Ectodermal cell (in vitro differentiated cells): ENCODE measurements at regions not wholly inside any gene's neighbourhood (a gene's known extent, or its start where the extent isn't known, plus 50 kb on each side); places are given as distances from the start of the nearest gene placed in this dataset.

Experiments used
- H3K27ac ChIP-seq: 2 replicates; pipeline ENCODE4 v1.7.0; 2013; ENCODE audit warnings: mild to moderate bottlenecking, low read depth, low read length; ENCODE audit not compliant: insufficient read depth, poor library complexity, severe bottlenecking
- H3K27me3 ChIP-seq: 2 replicates; pipeline ENCODE4 v1.7.0; 2013; ENCODE audit warnings: mild to moderate bottlenecking, low read length; ENCODE audit not compliant: insufficient read depth, control insufficient read depth, poor library complexity, severe bottlenecking
- H3K36me3 ChIP-seq: one replicate; pipeline ENCODE4 v1.7.0; 2013; ENCODE audit warnings: low read length; ENCODE audit not compliant: control insufficient read depth, insufficient read depth
- H3K4me1 ChIP-seq: one replicate; pipeline ENCODE4 v1.7.0; 2013; ENCODE audit warnings: low read length; ENCODE audit not compliant: control insufficient read depth, insufficient read depth
- H3K4me3 ChIP-seq: 2 replicates; pipeline ENCODE4 v1.7.0; 2013; ENCODE audit warnings: low read depth, low read length, control low read depth; ENCODE audit not compliant: insufficient read depth
- H3K9me3 ChIP-seq: 2 replicates; pipeline ENCODE4 v1.7.0; 2013; ENCODE audit warnings: mild to moderate bottlenecking, low read length, moderate library complexity; ENCODE audit not compliant: control insufficient read depth
- WGBS, 2 experiments: methylation state at CpG; one replicate each; pipeline ENCODE4 v1.1.7; 2013; ENCODE audit warnings: missing lambda C conversion rate in 2 of 2; 5-methylcytosine and 5-hydroxymethylcytosine counted together

DNA sequence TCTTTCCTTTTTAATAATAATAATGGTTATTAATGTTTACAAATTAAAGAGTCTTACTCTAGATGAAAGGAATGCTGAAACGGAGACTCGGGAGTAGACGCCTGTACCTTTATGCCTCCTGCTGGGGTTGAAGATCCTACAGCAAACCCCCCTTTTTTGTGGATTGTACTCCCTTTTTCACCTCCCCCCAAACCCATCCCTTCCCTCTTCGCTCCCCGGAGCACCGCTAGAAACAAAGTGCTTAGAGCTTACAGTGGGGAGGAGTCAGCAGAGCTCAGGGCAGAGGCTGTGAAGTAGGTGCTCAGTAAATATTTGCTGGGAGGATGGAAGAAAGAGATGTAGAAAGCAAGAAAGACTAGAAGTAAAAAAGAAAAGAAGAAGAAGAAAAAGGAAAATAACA is 169.7 kb downstream of the NXPE2 start:
- Histone ChIP-seq H3K4me3 (no peak overlapping the region), H3K9me3 (no peaks in the 10 kb centered on the region), H3K27ac (no peak overlapping the region), H3K4me1 (peaks cover 8% of the 10 kb centered on the region), H3K27me3 (no peaks in the 10 kb centered on the region), H3K36me3 (no peaks in the 10 kb centered on the region)
- WGBS, 2 experiments: 31 to 33% methylated on average over 5 to 6 of the region's 6 CpGs

DNA sequence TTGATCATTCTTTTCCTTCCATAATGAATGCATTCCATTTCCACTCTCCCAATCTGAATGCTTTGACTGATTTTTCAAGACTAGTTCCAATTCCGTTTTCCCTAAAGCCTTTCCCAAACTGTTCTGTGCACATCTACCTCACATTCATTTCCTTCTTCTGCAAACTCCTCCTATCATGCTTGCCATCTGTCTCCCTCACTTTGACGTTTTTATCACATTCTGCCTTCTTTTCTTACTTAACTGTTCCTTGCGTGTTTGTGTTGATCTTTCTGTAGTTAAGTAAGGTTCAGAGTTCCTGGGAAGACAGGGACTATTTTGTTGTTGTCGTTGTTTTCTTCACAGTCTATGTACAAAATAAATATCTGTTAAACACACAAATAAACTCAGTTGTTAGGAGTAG is 179.0 kb downstream of the NXPE2 start:
- Histone ChIP-seq H3K27me3 (no peaks in the 10 kb centered on the region), H3K4me3 (no peak overlapping the region), H3K4me1 (no peaks in the 10 kb centered on the region), H3K9me3 (no peaks in the 10 kb centered on the region), H3K36me3 (no peaks in the 10 kb centered on the region), H3K27ac (no peak overlapping the region)
- 88 to 99% methylated on average over 2 to 3 of the region's 4 CpGs for WGBS, 2 experiments

DNA sequence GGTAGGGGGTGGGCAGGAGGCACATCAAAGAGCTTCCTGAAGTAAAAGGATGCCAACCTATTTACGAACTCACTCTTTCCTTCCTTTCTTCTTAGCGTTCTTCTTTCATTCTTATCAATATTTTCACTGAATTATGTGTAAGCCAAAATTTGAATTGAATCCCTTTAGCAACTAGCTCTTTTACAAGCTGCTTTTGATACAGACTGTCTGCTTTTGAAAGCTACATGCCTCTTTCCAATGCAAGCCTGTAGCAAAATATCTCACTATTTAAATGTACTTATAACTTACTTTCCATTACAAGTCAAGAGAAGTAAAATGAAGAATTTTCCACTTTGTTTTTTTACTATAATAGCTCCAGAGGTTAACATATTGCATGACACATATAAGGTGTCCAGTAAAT is 186.6 kb downstream of the NXPE2 start:
- Histone ChIP-seq H3K27me3 (no peaks in the 10 kb centered on the region), H3K36me3 (no peaks in the 10 kb centered on the region), H3K4me3 (no peak overlapping the region), H3K9me3 (no peaks in the 10 kb centered on the region), H3K27ac (no peak overlapping the region), H3K4me1 (no peaks in the 10 kb centered on the region)
- 92 to 100% methylated on average over 1 to 2 of the region's 2 CpGs for WGBS, 2 experiments

DNA sequence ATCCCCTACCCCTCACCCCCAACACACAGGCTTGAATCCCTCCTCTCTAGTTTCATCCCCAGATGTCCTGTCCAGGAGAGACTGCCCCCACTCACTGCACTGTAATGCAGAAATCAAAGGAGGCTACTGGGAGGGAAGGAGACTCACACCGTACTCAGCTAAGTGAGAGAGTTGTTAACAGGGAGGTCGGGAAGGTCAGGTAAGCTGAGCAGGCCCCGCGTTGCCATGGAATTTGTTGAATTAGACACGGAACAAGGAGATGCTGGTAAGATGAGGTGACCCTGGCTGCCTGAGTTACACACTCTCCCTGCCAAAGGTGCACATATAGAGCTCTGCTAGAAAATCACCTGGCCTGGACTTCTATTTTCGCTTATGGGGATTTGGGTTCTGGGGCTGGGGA is 197.9 kb downstream of the NXPE2 start:
- no peak overlapping the region for H3K4me3 ChIP-seq
- no peak overlapping the region for H3K27ac ChIP-seq
- peaks cover 7% of the 10 kb centered on the region for H3K4me1 ChIP-seq
- H3K27me3 ChIP-seq: no peaks in the 10 kb centered on the region
- H3K36me3 ChIP-seq: no peaks in the 10 kb centered on the region
- no peaks in the 10 kb centered on the region for H3K9me3 ChIP-seq
- 81 to 84% methylated on average over 6 of the region's 6 CpGs for WGBS, 2 experiments

DNA sequence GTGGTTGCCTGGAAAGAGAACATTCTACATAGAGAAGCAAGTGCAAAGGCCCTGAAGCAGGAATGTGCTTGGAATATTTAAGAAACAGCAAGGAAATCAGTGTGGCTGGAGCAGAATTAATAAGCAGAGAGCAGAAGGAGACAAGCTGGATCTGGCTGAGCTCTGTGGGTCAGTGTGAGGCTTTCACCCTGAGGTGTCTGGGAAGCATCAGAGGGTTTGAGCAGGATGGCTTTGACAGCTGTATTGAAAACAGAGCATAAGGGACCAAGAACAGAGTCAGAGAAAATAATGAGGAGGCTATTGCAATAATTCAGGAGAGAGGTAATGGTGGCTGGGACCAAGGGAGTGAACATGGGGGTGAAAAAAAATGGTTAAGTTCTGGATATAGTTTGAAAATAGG is 199.6 kb downstream of the NXPE2 start:
- no peak overlapping the region for H3K4me3 ChIP-seq
- H3K36me3 ChIP-seq: no peaks in the 10 kb centered on the region
- H3K27ac ChIP-seq: no peak overlapping the region
- H3K27me3 ChIP-seq: peaks cover 5% of the 10 kb centered on the region
- no peaks in the 10 kb centered on the region for H3K9me3 ChIP-seq
- peaks cover 7% of the 10 kb centered on the region for H3K4me1 ChIP-seq

DNA sequence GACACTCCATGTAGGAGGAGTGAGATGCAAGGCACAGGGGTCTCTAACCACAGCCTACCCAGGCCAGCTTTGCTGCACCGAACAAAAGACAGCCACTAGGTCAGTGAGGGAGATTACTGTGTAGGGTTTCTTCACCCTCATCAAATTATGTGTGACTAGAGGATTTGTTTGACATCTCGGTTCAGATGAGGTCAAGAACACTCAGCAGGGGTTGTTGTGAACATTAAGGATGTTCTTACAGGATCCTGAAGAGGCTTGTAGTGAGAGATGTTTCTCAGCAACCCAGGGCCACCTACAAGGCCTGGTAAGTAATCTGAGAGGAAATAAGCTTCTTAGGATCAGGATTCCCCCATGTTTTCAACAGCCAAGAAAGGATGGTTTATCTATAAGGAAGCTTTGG is 202.1 kb downstream of the NXPE2 start:
- H3K4me3 ChIP-seq: no peak overlapping the region
- 56 to 69% methylated on average over 2 of the region's 2 CpGs for WGBS, 2 experiments
- peaks cover 5% of the 10 kb centered on the region for H3K27me3 ChIP-seq
- no peak overlapping the region for H3K27ac ChIP-seq
- no peaks in the 10 kb centered on the region for H3K9me3 ChIP-seq
- H3K36me3 ChIP-seq: no peaks in the 10 kb centered on the region
- H3K4me1 ChIP-seq: peaks cover 7% of the 10 kb centered on the region

DNA sequence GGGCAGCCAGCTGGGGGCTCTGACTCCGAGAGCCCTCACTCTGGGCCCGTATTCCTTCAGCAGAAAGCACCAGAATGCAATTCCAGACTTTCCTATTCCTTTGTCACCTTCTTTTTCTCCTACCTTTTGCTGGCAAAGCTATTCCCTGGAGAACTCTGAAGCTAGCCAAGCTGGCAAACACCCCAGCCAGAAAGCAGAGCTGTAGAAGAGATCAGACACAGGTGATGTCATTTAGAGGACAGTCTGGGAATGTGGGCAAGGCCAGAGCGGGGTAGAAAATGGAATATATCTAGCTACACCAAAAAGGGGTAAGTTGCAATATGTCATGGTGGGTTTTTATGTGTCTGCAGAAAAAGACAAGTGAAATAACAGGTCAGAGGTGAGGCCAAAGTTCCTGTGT is 205.1 kb downstream of the NXPE2 start:
- Histone ChIP-seq H3K27ac (no peak overlapping the region), H3K4me3 (no peak overlapping the region), H3K4me1 (peaks cover 11% of the 10 kb centered on the region), H3K9me3 (no peaks in the 10 kb centered on the region), H3K36me3 (no peaks in the 10 kb centered on the region), H3K27me3 (peaks cover 5% of the 10 kb centered on the region)
- WGBS, 2 experiments: 91% methylated on average over 3 of the region's 3 CpGs

DNA sequence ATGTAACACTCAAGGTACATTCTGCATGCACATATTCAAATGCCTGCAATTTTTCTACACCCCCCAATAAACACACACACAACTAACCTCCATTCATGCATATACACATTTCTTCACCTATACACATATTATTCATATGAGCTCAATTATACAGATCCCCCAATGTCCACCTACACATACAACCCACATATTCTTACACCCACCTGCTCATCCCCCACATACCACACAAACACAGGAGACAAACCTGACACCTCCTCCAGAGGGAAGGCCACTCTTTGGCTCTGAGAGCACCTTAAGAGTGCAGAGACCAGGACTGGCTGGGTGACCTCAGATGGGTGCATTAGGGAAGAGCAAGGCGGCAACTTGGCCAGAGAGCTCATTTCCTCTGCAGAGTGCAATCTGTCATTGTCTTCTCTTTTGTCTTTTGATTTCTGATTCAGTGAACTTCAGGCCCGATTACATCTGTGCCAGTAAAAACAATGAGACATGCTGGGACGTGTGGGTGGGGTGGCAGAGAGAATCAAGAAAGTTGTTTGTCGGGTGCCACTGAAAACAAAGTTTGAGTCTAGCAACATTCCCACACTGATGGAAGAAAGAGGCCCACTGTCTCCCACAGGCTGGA is 208.4 kb downstream of the NXPE2 start:
- H3K27me3 ChIP-seq: peaks cover 5% of the 10 kb centered on the region
- WGBS, 2 experiments: 82 to 83% methylated on average over 4 of the region's 4 CpGs
- peaks cover 4% of the 10 kb centered on the region for H3K4me1 ChIP-seq

DNA sequence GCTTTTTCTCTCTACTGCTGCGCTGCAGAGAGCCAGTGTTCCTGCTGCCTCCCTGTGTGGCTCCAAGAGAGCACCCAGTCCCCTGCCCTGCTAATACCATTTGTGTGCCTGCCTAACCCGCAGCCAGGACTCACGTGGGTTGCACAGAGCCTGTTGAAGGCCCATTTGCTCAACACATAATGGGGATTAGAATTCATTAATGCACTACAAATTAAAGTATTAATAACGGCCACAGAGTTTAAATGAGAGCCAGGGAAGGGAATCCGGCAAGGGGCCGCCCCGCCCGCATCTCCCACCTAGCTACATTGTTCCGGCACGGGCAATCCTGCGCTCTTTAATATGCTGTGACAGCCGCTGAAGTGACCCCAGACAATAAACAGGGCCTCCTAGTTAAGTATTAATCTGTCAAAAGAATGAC is 211.3 kb downstream of the NXPE2 start:
- Histone ChIP-seq H3K27me3 (no peaks in the 10 kb centered on the region), H3K4me1 (peaks cover 4% of the 10 kb centered on the region), H3K9me3 (no peaks in the 10 kb centered on the region), H3K36me3 (no peaks in the 10 kb centered on the region), H3K4me3 (no peak overlapping the region), H3K27ac (no peak overlapping the region)
- WGBS, 2 experiments: 70 to 75% methylated on average over 12 of the region's 12 CpGs

More for the DNA sequence above, 208.4 kb downstream of the NXPE2 start:
- Histone ChIP-seq H3K36me3 (no peaks in the 10 kb centered on the region), H3K9me3 (no peaks in the 10 kb centered on the region), H3K27ac (no peak overlapping the region), H3K4me3 (no peak overlapping the region)

DNA sequence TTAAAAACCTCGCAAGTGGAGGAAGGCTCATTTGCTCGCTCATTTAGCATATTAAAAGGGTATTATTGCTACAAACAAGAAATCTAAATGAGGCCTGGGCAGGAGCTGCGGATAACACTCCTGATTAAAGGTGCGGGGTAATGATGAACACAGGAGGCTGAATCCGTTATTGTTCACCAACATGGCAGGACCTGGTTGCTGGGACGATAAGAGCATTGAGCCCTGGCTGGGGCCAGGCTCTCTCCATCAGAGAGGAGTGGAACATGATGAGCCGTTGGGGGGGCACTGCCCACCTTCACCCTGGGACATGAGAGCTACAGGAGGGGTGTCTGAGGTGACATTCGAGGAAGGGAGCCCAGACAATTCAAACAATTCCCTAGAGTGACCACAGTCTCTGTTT is 211.7 kb downstream of the NXPE2 start:
- Histone ChIP-seq H3K9me3 (no peaks in the 10 kb centered on the region), H3K27ac (no peak overlapping the region), H3K36me3 (no peaks in the 10 kb centered on the region), H3K4me3 (no peak overlapping the region), H3K27me3 (no peaks in the 10 kb centered on the region), H3K4me1 (peaks cover 4% of the 10 kb centered on the region)
- WGBS, 2 experiments: 69 to 72% methylated on average over 8 of the region's 8 CpGs

DNA sequence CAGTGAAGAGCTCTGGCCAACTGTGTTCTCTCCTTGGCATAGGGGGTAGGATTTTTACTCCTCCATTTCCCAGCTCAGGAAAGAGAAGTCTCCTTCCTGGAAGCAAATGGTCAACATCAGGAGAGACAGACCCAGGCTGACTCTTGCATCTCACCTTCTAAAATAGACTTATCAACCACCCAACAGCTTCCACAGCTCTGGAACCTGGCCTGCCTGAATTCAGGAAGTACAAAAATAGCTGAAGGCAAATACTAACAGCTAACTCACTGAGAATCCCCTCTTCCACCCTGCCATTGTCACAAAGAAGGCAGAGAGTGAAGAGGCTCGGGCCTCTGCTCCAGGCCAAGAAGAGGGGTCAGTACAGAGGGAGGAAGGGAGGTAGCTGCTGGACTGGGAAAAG is 213.6 kb downstream of the NXPE2 start:
- Histone ChIP-seq H3K4me3 (no peak overlapping the region), H3K27ac (no peak overlapping the region), H3K27me3 (no peaks in the 10 kb centered on the region)

More for the DNA sequence above, 213.6 kb downstream of the NXPE2 start:
- H3K9me3 ChIP-seq: no peaks in the 10 kb centered on the region
- H3K36me3 ChIP-seq: no peaks in the 10 kb centered on the region
- peaks cover 4% of the 10 kb centered on the region for H3K4me1 ChIP-seq
- 93 to 94% methylated on average over 1 of the region's 1 CpG for WGBS, 2 experiments
